ENCODE measurements at regions not wholly inside any gene's neighbourhood (a gene's known extent, or its start where the extent isn't known, plus 50 kb on each side); places are given as distances from the start of the nearest gene placed in this dataset.

DNA sequence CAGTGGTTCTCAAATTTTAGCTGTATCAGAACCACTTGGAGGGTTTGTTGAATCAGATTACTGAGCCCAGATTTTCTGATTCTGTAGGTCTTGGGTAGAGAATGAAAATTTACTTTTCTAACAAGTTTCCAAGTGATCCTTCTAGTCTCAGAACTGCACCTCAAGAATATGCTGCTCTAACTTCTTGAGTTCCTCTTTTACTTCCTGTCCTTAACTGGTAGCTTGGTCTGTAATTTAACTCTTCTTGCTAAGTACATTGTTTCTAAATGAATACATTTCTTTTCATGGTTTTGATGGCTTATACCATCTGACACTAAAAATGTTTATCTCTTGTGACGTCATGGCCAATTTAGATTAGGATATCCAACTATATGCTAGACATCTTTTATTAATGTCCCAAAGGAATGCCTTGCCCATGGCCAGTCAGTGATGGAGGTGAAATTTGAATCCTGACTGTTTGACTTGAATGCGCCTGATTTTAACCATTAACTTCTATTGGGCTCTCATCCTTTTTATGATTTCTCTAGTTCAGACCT is 262.6 kb upstream of the NAALADL2 start:
- no peaks in the 10 kb centered on the region for H3K27me3 ChIP-seq (replicated peaks in 1 of 4; ENCODE audit: control insufficient read depth in 3 of 4, extremely low read depth in 1 of 4, insufficient read depth in 3 of 4, low read length in 3 of 4)
- no peak overlapping the region for H3K4me2 ChIP-seq (ENCODE audit: insufficient read depth in 1 of 2, low read depth in 2 of 2, low read length in 2 of 2)
- no peak for TF ChIP-seq GTF2F1 (IDR thresholded peaks at IDR 0.05; ENCODE audit: borderline replicate concordance, low read depth, low read length)
- no peak for TF ChIP-seq SP2 (IDR thresholded peaks at IDR 0.05; ENCODE audit: low read length)
- TF ChIP-seq SP1 (IDR thresholded peaks at IDR 0.05; ENCODE audit: low read depth, low read length): no peak
- TF ChIP-seq POLR2AphosphoS5 (IDR thresholded peaks at IDR 0.05; ENCODE audit: low read depth, low read length): no peak
- no peak for TF ChIP-seq ASH2L (IDR thresholded peaks at IDR 0.05; ENCODE audit: low read length)
- no peak for TF ChIP-seq RXRA (IDR thresholded peaks at IDR 0.05; ENCODE audit: insufficient read depth, low read depth, low read length)
- no peak for TF ChIP-seq PHF8 (conservative IDR thresholded peaks at IDR 0.05; ENCODE audit: low read depth, low read length)
- TF ChIP-seq SIX5 (IDR thresholded peaks at IDR 0.05; ENCODE audit: low read depth, low read length): no peak
- no peak overlapping the region for H3K18ac ChIP-seq (ENCODE audit: extremely low read depth, low read length)
- CTCF ChIA-PET (ENCODE audit: partially characterized antibody): interaction anchor here (0.8 kb wide), 1 partner anchor 198 kb away, joined by 4 read pairs; no protein-coding TSS in a partner anchor
- no peak overlapping the region for H2BK120ac ChIP-seq (replicated peaks; ENCODE audit: low read depth, low read length)
- H4K20me1 ChIP-seq (replicated peaks in 1 of 2; ENCODE audit: control insufficient read depth in 1 of 2, insufficient read depth in 2 of 2, low read length in 2 of 2): no peaks in the 10 kb centered on the region
- no peak overlapping the region for H2BK20ac ChIP-seq (ENCODE audit: low read length)
- no peaks in the 10 kb centered on the region for H3K79me1 ChIP-seq (ENCODE audit: low read depth, low read length)
- POLR2A ChIA-PET (ENCODE audit: partially characterized antibody): no interaction called here
- H3K14ac ChIP-seq (ENCODE audit: insufficient read length): no peak overlapping the region
- H3K23ac ChIP-seq (ENCODE audit: insufficient read length): no peak overlapping the region
- H3K4me3 ChIP-seq (ENCODE audit: extremely low read depth in 1 of 4, insufficient read depth in 2 of 4, low read depth in 3 of 4, low read length in 4 of 4): no peak overlapping the region
- WGBS, 2 experiments (ENCODE audit: extremely low coverage in 1 of 2, insufficient coverage in 1 of 2, insufficient read length in 1 of 2, insufficient replicate concordance in 2 of 2, low coverage in 1 of 2, low lambda C conversion rate in 2 of 2, missing lambda C conversion rate in 1 of 2): 76% methylated on average over 2 of the region's 2 CpGs; no CpG with 5 or more reads in 1 of the 2 experiments
- H2BK15ac ChIP-seq (ENCODE audit: low read length): no peak overlapping the region
- no peaks in the 10 kb centered on the region for H3K9me3 ChIP-seq (ENCODE audit: insufficient read depth in 2 of 2, low read depth in 1 of 2, low read length in 1 of 2)
- H2BK12ac ChIP-seq (ENCODE audit: low read depth, low read length): no peak overlapping the region
- no peak overlapping the region for H4K5ac ChIP-seq (ENCODE audit: insufficient read length, low read depth, low read length)
- no peak overlapping the region for H3K27ac ChIP-seq (ENCODE audit: low read depth, low read length)
- H3K9ac ChIP-seq (replicated peaks in 1 of 4; ENCODE audit: extremely low read depth in 1 of 4, low read depth in 3 of 4, low read length in 3 of 4): no peak overlapping the region
- no peaks in the 10 kb centered on the region for H3K36me3 ChIP-seq (ENCODE audit: control insufficient read depth in 2 of 4, insufficient read depth in 4 of 4, low read length in 3 of 4)
- no peak overlapping the region for H3K4ac ChIP-seq (replicated peaks; ENCODE audit: insufficient read length, low read depth, low read length)
- H3K56ac ChIP-seq (replicated peaks; ENCODE audit: insufficient read length, low read depth, low read length): no peak overlapping the region
- H4K91ac ChIP-seq (replicated peaks; ENCODE audit: insufficient read length, low read length): no peak overlapping the region
- no peak overlapping the region for H4K8ac ChIP-seq (ENCODE audit: extremely low read depth, insufficient read depth, low read length)
- FAIRE-seq: no peak
- no peak for DNase-seq (ENCODE audit: low read depth in 1 of 2, low spot score in 2 of 2)
- no peak overlapping the region for H2BK5ac ChIP-seq (ENCODE audit: low read depth, low read length)
- H3K23me2 ChIP-seq (ENCODE audit: low read depth, low read length): no peaks in the 10 kb centered on the region
- no peak overlapping the region for H2AK5ac ChIP-seq (ENCODE audit: low read depth, low read length)
- H3K4me1 ChIP-seq (replicated peaks in 1 of 4; ENCODE audit: control insufficient read depth in 3 of 4, insufficient read depth in 4 of 4, low read length in 3 of 4): no peaks in the 10 kb centered on the region
- no peaks in the 10 kb centered on the region for H3K79me2 ChIP-seq (ENCODE audit: control insufficient read depth in 1 of 2, insufficient read depth in 2 of 2, low read length in 2 of 2)
- H2AFZ ChIP-seq (ENCODE audit: low read length): no peak overlapping the region
